ENCODE measurements at regions not wholly inside any gene's neighbourhood (a gene's known extent, or its start where the extent isn't known, plus 50 kb on each side); places are given as distances from the start of the nearest gene placed in this dataset.

- TF ChIP-seq EZH2 (IDR thresholded peaks at IDR 0.05; ENCODE audit: low read length), result no peak
- no peak for TF ChIP-seq CTCF (optimal IDR thresholded peaks at IDR 0.05 in 1 of 3, IDR thresholded peaks at IDR 0.05 in 1 of 3, conservative IDR thresholded peaks at IDR 0.05 in 1 of 3; ENCODE audit: extremely low read depth in 1 of 3, insufficient read depth in 2 of 3, low read length in 3 of 3)
Measured at GRCh38 chr1:221093903-221094791, 214.9 kb downstream of the HLX start.
